ENCODE measurements at regions not wholly inside any gene's neighbourhood (a gene's known extent, or its start where the extent isn't known, plus 50 kb on each side); places are given as distances from the start of the nearest gene placed in this dataset.
"Not testable (repeated sequence)": the region's sequence is repeated elsewhere in the genome, so short reads cannot be mapped to it uniquely, and the experiment has no call there.

GRCh38 chr4:108425988-108426387, 194.4 kb upstream of the RPL34 start:
- no peak for DNase-seq (ENCODE audit: low spot score)
- Mint-ChIP-seq H3K27ac (ENCODE audit: unreplicated experiment) (no peak overlapping the region), H3K9me3 (ENCODE audit: unreplicated experiment) (no peaks in the 10 kb centered on the region), H3K4me1 (ENCODE audit: unreplicated experiment) (no peaks in the 10 kb centered on the region), H3K4me3 (ENCODE audit: unreplicated experiment) (no peak overlapping the region), H3K27me3 (ENCODE audit: unreplicated experiment) (peaks cover 5% of the 10 kb centered on the region), H3K36me3 (ENCODE audit: low read depth, unreplicated experiment) (no peaks in the 10 kb centered on the region)
- no peak for TF ChIP-seq CTCF (IDR thresholded peaks at IDR 0.05; ENCODE audit: unreplicated experiment)

- peaks cover 7% of the 10 kb centered on the region for H3K27me3 Mint-ChIP-seq (ENCODE audit: unreplicated experiment)
- no peaks in the 10 kb centered on the region for H3K36me3 Mint-ChIP-seq (ENCODE audit: low read depth, unreplicated experiment)
- no peak overlapping the region for H3K4me3 Mint-ChIP-seq (ENCODE audit: unreplicated experiment)
- H3K4me1 Mint-ChIP-seq (ENCODE audit: unreplicated experiment), result no peaks in the 10 kb centered on the region
- no peak overlapping the region for H3K27ac Mint-ChIP-seq (ENCODE audit: unreplicated experiment)
- no peaks in the 10 kb centered on the region for H3K9me3 Mint-ChIP-seq (ENCODE audit: unreplicated experiment)
- no peak for TF ChIP-seq CTCF (IDR thresholded peaks at IDR 0.05; ENCODE audit: unreplicated experiment)
- DNase-seq (ENCODE audit: low spot score), result no peak
Observed at GRCh38 chr4:108417923-108418322, 202.5 kb upstream of the RPL34 start.

GRCh38 chr4:108416831-108417230, 203.5 kb upstream of the RPL34 start:
- Mint-ChIP-seq H3K27ac (ENCODE audit: unreplicated experiment) (no peak overlapping the region), H3K27me3 (ENCODE audit: unreplicated experiment) (peaks cover 5% of the 10 kb centered on the region), H3K9me3 (ENCODE audit: unreplicated experiment) (no peaks in the 10 kb centered on the region), H3K4me3 (ENCODE audit: unreplicated experiment) (no peak overlapping the region), H3K36me3 (ENCODE audit: low read depth, unreplicated experiment) (no peaks in the 10 kb centered on the region), H3K4me1 (ENCODE audit: unreplicated experiment) (no peaks in the 10 kb centered on the region)
- no peak for DNase-seq (ENCODE audit: low spot score)
- no peak for TF ChIP-seq CTCF (IDR thresholded peaks at IDR 0.05; ENCODE audit: unreplicated experiment)

- no peak for TF ChIP-seq CTCF (IDR thresholded peaks at IDR 0.05; ENCODE audit: unreplicated experiment)
- Mint-ChIP-seq H3K27me3 (ENCODE audit: unreplicated experiment) (peaks cover 5% of the 10 kb centered on the region), H3K4me3 (ENCODE audit: unreplicated experiment) (no peak overlapping the region), H3K36me3 (ENCODE audit: low read depth, unreplicated experiment) (no peaks in the 10 kb centered on the region), H3K4me1 (ENCODE audit: unreplicated experiment) (no peaks in the 10 kb centered on the region), H3K9me3 (ENCODE audit: unreplicated experiment) (no peaks in the 10 kb centered on the region), H3K27ac (ENCODE audit: unreplicated experiment) (no peak overlapping the region)
- DNase-seq (ENCODE audit: low spot score), result no peak
Observed at GRCh38 chr4:108415389-108415788, 205.0 kb upstream of the RPL34 start.

- H3K36me3 Mint-ChIP-seq (ENCODE audit: low read depth, unreplicated experiment), result no peaks in the 10 kb centered on the region
- no peak overlapping the region for H3K27ac Mint-ChIP-seq (ENCODE audit: unreplicated experiment)
- DNase-seq (ENCODE audit: low spot score), result no peak
- no peaks in the 10 kb centered on the region for H3K9me3 Mint-ChIP-seq (ENCODE audit: unreplicated experiment)
- no peak overlapping the region for H3K4me3 Mint-ChIP-seq (ENCODE audit: unreplicated experiment)
- no peaks in the 10 kb centered on the region for H3K4me1 Mint-ChIP-seq (ENCODE audit: unreplicated experiment)
- no peak for TF ChIP-seq CTCF (IDR thresholded peaks at IDR 0.05; ENCODE audit: unreplicated experiment)
- no peaks in the 10 kb centered on the region for H3K27me3 Mint-ChIP-seq (ENCODE audit: unreplicated experiment)
Observed at GRCh38 chr4:108411836-108412235, 208.5 kb upstream of the RPL34 start.

GRCh38 chr4:108409691-108410090, 210.7 kb upstream of the RPL34 start:
- H3K36me3 Mint-ChIP-seq (ENCODE audit: low read depth, unreplicated experiment); H3K27ac Mint-ChIP-seq (ENCODE audit: unreplicated experiment); H3K27me3 Mint-ChIP-seq (ENCODE audit: unreplicated experiment); H3K9me3 Mint-ChIP-seq (ENCODE audit: unreplicated experiment); DNase-seq (ENCODE audit: low spot score); H3K4me1 Mint-ChIP-seq (ENCODE audit: unreplicated experiment); H3K4me3 Mint-ChIP-seq (ENCODE audit: unreplicated experiment): not testable (repeated sequence)
